GM06990 (cell line): ENCODE measurements at regions not wholly inside any gene's neighbourhood (a gene's known extent, or its start where the extent isn't known, plus 50 kb on each side); places are given as distances from the start of the nearest gene placed in this dataset.
"Not testable (repeated sequence)": the region's sequence is repeated elsewhere in the genome, so short reads cannot be mapped to it uniquely, and the experiment has no call there.

Source experiments
- DNase-seq: peaks from one replicate; pipeline ENCODE4 v3.0.0-alpha.2; 2011; ENCODE audit not compliant: insufficient read length; ENCODE audit errors: extremely low read depth
- H3K27me3 ChIP-seq: replicated peaks from 2 replicates; pipeline ENCODE4 v1.6.0; 2011; ENCODE audit warnings: low read length; ENCODE audit not compliant: control insufficient read depth, insufficient read depth
- H3K36me3 ChIP-seq: 2 replicates; pipeline ENCODE4 v1.5.1; 2011; ENCODE audit warnings: low read length; ENCODE audit not compliant: control insufficient read depth, insufficient read depth
- H3K4me3 ChIP-seq: replicated peaks from 2 replicates; pipeline ENCODE4 v1.5.1; 2011; ENCODE audit warnings: low read depth, mild to moderate bottlenecking, control low read depth, low read length
- TF ChIP-seq, protein P1 (sequence below): IDR thresholded peaks from 2 replicates; pipeline ENCODE4 v1.5.1; 2011; ENCODE audit warnings: low read length, control low read depth, mild to moderate bottlenecking, inconsistent platforms; ENCODE audit not compliant: insufficient read depth, poor library complexity, severe bottlenecking

DNA sequence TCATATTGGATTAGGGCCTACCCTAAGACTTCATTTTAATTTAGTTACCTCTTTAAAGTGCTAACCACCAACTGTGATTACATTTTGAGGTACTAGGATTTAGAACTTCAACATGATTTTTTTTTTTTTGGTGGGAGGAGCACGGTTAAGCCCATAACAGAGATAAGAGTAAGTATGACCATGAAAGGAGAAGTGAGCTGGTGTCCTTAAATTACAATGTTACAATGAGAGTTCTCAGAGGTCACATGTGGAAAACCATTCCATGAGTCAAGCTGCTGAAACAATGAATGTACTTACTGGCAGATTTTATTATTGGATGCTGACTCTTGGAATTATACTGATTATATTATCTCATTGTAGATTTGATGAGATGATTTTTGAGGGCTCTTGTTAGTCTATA is 779.3 kb upstream of the CITED2 start:
- no peak overlapping the region for H3K4me3 ChIP-seq
- no peaks in the 10 kb centered on the region for H3K27me3 ChIP-seq
- no peak for DNase-seq
- no peaks in the 10 kb centered on the region for H3K36me3 ChIP-seq
- TF ChIP-seq, protein P1, sequence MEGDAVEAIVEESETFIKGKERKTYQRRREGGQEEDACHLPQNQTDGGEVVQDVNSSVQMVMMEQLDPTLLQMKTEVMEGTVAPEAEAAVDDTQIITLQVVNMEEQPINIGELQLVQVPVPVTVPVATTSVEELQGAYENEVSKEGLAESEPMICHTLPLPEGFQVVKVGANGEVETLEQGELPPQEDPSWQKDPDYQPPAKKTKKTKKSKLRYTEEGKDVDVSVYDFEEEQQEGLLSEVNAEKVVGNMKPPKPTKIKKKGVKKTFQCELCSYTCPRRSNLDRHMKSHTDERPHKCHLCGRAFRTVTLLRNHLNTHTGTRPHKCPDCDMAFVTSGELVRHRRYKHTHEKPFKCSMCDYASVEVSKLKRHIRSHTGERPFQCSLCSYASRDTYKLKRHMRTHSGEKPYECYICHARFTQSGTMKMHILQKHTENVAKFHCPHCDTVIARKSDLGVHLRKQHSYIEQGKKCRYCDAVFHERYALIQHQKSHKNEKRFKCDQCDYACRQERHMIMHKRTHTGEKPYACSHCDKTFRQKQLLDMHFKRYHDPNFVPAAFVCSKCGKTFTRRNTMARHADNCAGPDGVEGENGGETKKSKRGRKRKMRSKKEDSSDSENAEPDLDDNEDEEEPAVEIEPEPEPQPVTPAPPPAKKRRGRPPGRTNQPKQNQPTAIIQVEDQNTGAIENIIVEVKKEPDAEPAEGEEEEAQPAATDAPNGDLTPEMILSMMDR: no peak

DNA sequence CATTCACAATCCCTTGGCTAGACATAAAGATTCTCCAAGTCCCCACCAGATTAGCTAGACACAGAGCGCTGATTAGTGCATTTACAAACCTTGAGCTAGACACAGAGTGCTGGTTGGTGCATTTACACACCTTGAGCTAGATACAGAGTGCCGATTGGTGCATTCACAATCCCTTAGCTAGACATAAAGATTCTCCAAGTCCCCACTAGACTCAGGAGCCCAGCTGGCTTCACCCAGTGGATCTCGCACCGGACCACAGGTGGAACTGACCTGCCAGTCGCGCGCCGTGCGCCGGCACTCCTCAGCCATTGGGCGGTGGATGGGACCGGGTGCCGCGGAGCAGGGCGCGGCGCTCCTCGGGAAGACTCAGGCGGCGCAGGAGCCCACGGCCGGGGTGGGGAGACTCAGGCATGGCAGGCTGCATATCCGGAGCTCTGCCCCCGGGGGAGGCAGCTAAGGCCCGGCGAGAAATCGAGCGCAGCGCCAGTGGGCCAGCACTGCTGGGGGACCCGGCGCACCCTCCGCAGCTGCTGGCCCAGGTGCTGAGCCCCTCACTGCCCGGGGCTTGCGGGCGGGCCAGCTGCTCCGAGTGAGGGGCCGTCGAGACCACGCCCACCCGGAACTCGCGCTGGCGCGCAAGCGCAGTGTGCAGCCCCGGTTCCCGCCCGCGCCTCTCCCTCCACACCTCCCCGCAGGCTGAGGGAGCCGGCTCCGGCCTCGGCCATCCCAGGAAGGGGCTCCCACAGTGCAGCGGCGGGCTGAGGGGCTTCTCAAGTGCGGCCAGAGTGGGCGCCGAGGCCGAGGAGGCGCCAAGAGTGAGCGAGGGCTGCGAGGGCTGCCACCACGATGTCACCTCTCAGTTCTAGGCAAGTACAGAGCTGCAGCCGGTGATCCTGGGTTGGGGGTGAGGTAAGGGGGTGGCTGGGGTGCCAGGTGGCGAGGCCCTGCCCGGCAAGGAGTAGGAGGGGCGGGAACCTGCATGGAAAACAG is 773.7 kb upstream of the CITED2 start:
- H3K27me3 ChIP-seq, H3K4me3 ChIP-seq, H3K36me3 ChIP-seq, DNase-seq: not testable (repeated sequence)

DNA sequence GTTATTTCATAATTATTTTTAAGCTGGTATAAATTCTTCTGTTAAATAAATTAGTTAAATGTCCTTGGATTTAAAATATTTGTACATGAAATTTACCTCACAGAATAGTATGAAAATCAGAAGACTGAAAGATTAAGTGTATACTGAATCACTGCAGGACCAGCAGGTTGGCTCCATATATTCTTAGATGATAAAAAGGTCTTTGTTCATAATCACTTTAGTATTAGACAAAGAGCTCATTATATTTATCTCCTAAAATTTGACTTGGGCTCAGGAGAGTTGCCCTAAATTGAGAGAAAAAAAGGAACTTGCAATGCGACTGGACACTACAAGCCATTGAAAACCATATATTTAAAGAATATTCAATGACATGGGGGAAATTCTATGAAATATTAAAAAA is 766.4 kb upstream of the CITED2 start:
- no peak for DNase-seq
- Histone ChIP-seq H3K4me3 (no peak overlapping the region), H3K27me3 (no peaks in the 10 kb centered on the region), H3K36me3 (no peaks in the 10 kb centered on the region)
- TF ChIP-seq, protein P1: no peak

DNA sequence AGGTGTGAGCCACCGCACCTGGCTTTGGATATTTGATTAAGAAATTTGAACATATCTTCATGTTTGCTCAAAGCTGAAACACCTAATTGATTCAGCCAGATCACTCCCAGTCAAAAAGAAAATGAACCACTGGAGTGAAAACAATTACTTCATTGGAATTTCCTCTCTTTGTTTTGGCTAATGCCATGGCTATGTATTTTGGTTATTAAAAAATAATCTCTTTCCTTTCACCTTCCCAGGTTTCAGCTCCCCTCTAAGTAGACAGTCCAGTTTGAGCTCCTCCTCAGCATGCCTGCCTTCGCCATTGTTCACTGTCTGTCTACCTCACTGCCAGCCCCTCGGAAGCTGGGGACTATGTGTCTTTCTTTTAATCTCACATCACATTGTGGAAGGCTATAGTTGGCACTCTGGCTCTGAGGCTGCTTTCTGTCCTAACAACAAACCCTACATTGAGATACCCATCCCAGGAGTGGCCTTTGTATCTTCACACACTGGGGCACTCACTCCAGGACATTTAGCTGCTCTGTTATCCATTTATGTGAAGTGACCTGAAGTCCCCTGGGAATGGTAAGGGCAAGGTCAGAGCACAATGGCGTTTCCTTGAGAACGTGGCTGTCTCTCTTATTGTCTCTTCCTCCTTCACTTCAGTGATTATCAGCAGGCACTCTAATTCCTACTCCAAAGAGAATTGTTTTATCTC is 764.0 kb upstream of the CITED2 start:
- no peak for DNase-seq
- TF ChIP-seq, protein P1: no peak
- no peak overlapping the region for H3K4me3 ChIP-seq

DNA sequence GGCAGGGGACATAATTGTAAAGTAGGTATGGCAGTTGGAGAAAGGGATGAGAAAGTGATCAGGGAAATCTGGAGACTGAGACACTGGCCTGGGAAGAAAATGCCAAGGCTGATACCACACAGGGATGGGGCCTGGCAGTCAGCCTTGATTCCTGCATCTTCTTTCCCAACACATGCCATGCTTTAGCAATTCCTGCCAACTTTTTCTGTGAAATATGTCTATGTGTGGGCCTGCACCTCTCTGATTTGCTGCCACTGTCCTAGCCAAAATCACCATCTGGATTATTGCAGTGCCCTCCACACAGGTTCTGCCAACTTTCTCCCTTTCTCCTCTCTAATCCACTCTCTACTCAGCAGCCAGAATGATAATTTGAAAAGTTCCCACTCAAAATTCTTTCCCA is 759.8 kb upstream of the CITED2 start:
- no peak for DNase-seq
- TF ChIP-seq, protein P1: no peak

More for the DNA sequence above, 764.0 kb upstream of the CITED2 start:
- H3K36me3 ChIP-seq: no peaks in the 10 kb centered on the region
- H3K27me3 ChIP-seq: no peaks in the 10 kb centered on the region

DNA sequence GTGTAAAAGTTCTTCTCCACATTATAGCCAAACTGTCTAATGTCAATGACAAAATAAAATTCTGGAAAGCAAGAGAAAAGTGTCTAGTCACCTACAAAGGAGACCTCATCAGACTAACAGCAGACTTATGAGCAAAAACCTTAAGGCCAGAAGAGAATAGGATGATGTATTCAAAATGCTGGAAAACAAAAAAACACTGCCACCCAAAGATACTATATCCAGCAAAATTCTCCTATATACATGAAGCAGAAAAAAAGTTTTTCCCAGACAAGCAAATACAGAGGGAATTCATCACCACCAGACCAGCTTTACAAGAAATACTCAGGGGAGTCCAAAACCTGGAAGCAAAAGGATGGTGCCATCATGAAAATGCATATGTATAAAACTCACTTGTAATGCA is 755.6 kb upstream of the CITED2 start:
- no peak for DNase-seq
- Histone ChIP-seq H3K36me3 (no peaks in the 10 kb centered on the region), H3K27me3 (no peaks in the 10 kb centered on the region), H3K4me3 (no peak overlapping the region)
- TF ChIP-seq, protein P1: no peak

More for the DNA sequence above, 759.8 kb upstream of the CITED2 start:
- Histone ChIP-seq H3K27me3 (no peaks in the 10 kb centered on the region), H3K36me3 (no peaks in the 10 kb centered on the region), H3K4me3 (no peak overlapping the region)
